NCI-H69 (cell line): ENCODE measurements at regions not wholly inside any gene's neighbourhood (a gene's known extent, or its start where the extent isn't known, plus 50 kb on each side); places are given as distances from the start of the nearest gene placed in this dataset.

Experiments
- DNase-seq: peaks from one replicate; lab custom pipeline; 2025; lab: John Stamatoyannopoulos, UW

- no peak for DNase-seq
Observed at GRCh38 chr16:87234601-87235000, 82.6 kb downstream of the C16orf95 start.

- DNase-seq: no peak
Observed at GRCh38 chr16:87235810-87236515, 81.2 kb downstream of the C16orf95 start.

- no peak for DNase-seq
Observed at GRCh38 chr16:87236516-87237115, 80.6 kb downstream of the C16orf95 start.

- DNase-seq: no peak
Observed at GRCh38 chr16:87238361-87238715, 78.9 kb downstream of the C16orf95 start.

GRCh38 chr16:87239545-87239944 is 77.6 kb downstream of the C16orf95 start:
- DNase-seq: no peak

GRCh38 chr16:87240211-87241136 is 76.7 kb downstream of the C16orf95 start:
- no peak for DNase-seq

- no peak for DNase-seq
Observed at GRCh38 chr16:87241137-87241771, 75.9 kb downstream of the C16orf95 start.

- DNase-seq: no peak
Observed at GRCh38 chr16:87243478-87243877, 73.7 kb downstream of the C16orf95 start.

- DNase-seq: no peak
Observed at GRCh38 chr16:87244636-87245197, 72.5 kb downstream of the C16orf95 start.

- no peak for DNase-seq
Observed at GRCh38 chr16:87245511-87245910, 71.7 kb downstream of the C16orf95 start.

GRCh38 chr16:87246269-87247065 is 70.7 kb downstream of the C16orf95 start:
- DNase-seq: no peak

- no peak for DNase-seq
Observed at GRCh38 chr16:87248714-87249113, 68.5 kb downstream of the C16orf95 start.

- DNase-seq: no peak
Observed at GRCh38 chr16:87249425-87249824, 67.8 kb downstream of the C16orf95 start.

- DNase-seq: no peak
Observed at GRCh38 chr16:87250431-87250960, 66.7 kb downstream of the C16orf95 start.

GRCh38 chr16:87252269-87252970 is 64.8 kb downstream of the C16orf95 start:
- no peak for DNase-seq
